Vagina (tissue), 2 donors: ENCODE measurements at regions not wholly inside any gene's neighbourhood (a gene's known extent, or its start where the extent isn't known, plus 50 kb on each side); places are given as distances from the start of the nearest gene placed in this dataset.

Experiments
- DNase-seq, 2 donors: peaks; one replicate each; pipeline ENCODE4 v3.0.0-alpha.2; 2017; ENCODE audit errors: extremely low spot score in 2 of 2
- H3K27ac ChIP-seq: fragments of 200-600 bp; sonication (generic); one replicate; pipeline ENCODE4 v1.5.1; 2019
- H3K27me3 ChIP-seq: fragments of 200-600 bp; sonication (generic); one replicate; pipeline ENCODE4 v1.5.1; 2019
- H3K36me3 ChIP-seq, 2 donors: fragments of 200-600 bp; sonication (generic); one replicate each; pipeline ENCODE4 v1.5.1; 2017 to 2019
- H3K4me1 ChIP-seq: fragments of 200-600 bp; sonication (generic); one replicate; pipeline ENCODE4 v1.5.1; 2019
- H3K4me3 ChIP-seq, 2 donors: fragments of 200-600 bp; sonication (generic); 1 replicate in 1 of 2; 2 replicates in 1 of 2; pipeline ENCODE4 v1.5.1; 2016 to 2019
- H3K9me3 ChIP-seq: fragments of 200-600 bp; sonication (generic); one replicate; pipeline ENCODE4 v1.5.1; 2019
- POLR2A ChIP-seq, 2 donors: fragments of 450-650 bp; IDR thresholded peaks; one replicate each; pipeline ENCODE4 v1.6.1; 2017; ENCODE audit warnings: antibody characterized with exemption in 2 of 2, mild to moderate bottlenecking in 2 of 2, moderate library complexity in 2 of 2
- POLR2AphosphoS5 ChIP-seq, 2 donors: sonication (generic); formaldehyde crosslinking; IDR thresholded peaks; one replicate each; pipeline ENCODE4 v1.9.0; 2017; ENCODE audit warnings: antibody characterized with exemption in 2 of 2, mild to moderate bottlenecking in 2 of 2, low read depth in 1 of 2; ENCODE audit not compliant: insufficient read depth in 1 of 2
- intact Hi-C: fragments of 100-400 bp; cut with DNase I; formaldehyde crosslinking; loops from one replicate; pipeline ENCODE4 v1.15.1; 2023
- TF ChIP-seq, protein P1 (sequence below), 3 experiments: fragments of 450-650 bp in 2 of 3; fragments of 200-600 bp in 1 of 3; sonication (generic) in 1 of 3; IDR thresholded peaks; one replicate each; pipeline ENCODE4 v1.5.1; 2017 to 2019; ENCODE audit warnings: antibody characterized with exemption in 3 of 3, mild to moderate bottlenecking in 2 of 3, moderate library complexity in 2 of 3

DNA sequence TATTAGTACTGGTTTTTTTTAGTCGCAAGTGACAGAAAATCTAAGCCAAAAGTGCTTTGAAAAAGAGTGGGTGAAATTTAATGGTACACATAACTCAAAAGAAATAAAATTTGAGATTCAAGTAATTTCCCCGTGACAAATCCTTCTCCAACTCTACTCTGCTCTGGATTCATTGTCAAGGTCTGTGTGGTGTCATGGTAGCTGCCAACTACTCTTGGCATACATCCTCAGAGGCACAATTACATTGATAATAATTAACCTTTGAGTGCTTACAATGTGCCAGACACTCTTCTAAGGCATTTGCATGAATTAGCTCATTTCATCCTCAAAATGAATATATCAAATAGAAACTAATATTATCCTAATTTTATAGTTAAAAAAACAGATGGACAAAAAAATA is 1153.9 kb upstream of the NCAM2 start:
- H3K36me3 ChIP-seq = no peaks in the 10 kb centered on the region
- H3K27ac ChIP-seq = no peak overlapping the region
- H3K27me3 ChIP-seq = no peaks in the 10 kb centered on the region
- DNase-seq = no peak
- H3K9me3 ChIP-seq = no peaks in the 10 kb centered on the region
- TF ChIP-seq POLR2AphosphoS5 (IDR thresholded peaks at IDR 0.05; ENCODE audit: insufficient read depth in 1 of 2, low read depth in 1 of 2) (no peak), POLR2A (IDR thresholded peaks at IDR 0.05) (no peak)
- TF ChIP-seq, protein P1, sequence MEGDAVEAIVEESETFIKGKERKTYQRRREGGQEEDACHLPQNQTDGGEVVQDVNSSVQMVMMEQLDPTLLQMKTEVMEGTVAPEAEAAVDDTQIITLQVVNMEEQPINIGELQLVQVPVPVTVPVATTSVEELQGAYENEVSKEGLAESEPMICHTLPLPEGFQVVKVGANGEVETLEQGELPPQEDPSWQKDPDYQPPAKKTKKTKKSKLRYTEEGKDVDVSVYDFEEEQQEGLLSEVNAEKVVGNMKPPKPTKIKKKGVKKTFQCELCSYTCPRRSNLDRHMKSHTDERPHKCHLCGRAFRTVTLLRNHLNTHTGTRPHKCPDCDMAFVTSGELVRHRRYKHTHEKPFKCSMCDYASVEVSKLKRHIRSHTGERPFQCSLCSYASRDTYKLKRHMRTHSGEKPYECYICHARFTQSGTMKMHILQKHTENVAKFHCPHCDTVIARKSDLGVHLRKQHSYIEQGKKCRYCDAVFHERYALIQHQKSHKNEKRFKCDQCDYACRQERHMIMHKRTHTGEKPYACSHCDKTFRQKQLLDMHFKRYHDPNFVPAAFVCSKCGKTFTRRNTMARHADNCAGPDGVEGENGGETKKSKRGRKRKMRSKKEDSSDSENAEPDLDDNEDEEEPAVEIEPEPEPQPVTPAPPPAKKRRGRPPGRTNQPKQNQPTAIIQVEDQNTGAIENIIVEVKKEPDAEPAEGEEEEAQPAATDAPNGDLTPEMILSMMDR (IDR thresholded peaks at IDR 0.05) = no peak
- no peaks in the 10 kb centered on the region for H3K4me1 ChIP-seq
- intact Hi-C loops = no loop called here
- H3K4me3 ChIP-seq = no peak overlapping the region

DNA sequence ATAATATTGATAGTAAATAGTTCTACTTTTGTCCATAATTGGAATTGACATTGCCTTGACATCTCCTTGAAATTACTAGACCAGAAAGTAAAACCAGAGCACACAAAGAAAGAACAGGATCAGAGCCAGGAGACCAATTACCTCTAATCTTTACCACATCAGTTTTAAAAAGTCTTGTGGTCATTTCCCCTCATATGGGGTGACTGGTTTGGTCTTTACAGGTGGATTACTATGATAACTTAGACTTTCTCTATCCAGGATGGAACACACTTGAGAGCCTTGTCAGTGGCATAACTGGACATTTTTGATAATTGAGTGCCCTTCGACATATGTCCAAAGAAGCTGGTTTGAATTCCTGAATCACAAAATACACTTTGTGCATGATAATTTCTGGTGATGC is 1148.1 kb upstream of the NCAM2 start:
- intact Hi-C loops = no loop called here

DNA sequence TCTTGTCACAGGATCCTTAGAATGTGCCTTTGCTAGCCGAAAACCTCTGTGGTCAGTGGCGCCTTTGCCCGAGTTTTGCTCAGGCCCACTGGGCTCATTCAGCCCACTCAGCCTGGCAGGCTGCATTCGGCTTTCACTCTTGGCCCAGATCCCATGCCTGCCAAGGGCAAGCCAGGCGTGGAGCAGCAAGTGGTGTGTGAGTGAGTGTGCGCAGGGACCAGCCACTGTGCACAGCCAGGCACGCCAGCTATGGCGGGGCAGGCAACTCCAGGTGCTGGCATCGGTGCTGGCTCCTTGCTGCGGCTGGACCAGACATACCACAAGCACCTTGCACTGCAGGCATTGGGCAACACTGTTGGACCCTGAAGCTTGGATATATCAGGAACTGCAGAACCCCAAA is 1145.1 kb upstream of the NCAM2 start:
- intact Hi-C loops = no loop called here
- H3K9me3 ChIP-seq = no peaks in the 10 kb centered on the region
- DNase-seq = no peak
- H3K36me3 ChIP-seq = no peaks in the 10 kb centered on the region
- H3K4me1 ChIP-seq = no peaks in the 10 kb centered on the region
- H3K27ac ChIP-seq = no peak overlapping the region
- no peaks in the 10 kb centered on the region for H3K27me3 ChIP-seq
- no peak for TF ChIP-seq POLR2A (IDR thresholded peaks at IDR 0.05)
- TF ChIP-seq, protein P1 (IDR thresholded peaks at IDR 0.05) = no peak
- no peak for TF ChIP-seq POLR2AphosphoS5 (IDR thresholded peaks at IDR 0.05; ENCODE audit: insufficient read depth in 1 of 2, low read depth in 1 of 2)
- no peak overlapping the region for H3K4me3 ChIP-seq

More for the DNA sequence above, 1148.1 kb upstream of the NCAM2 start:
- Histone ChIP-seq H3K9me3 (no peaks in the 10 kb centered on the region), H3K4me3 (no peak overlapping the region), H3K27ac (no peak overlapping the region), H3K27me3 (no peaks in the 10 kb centered on the region), H3K4me1 (no peaks in the 10 kb centered on the region), H3K36me3 (no peaks in the 10 kb centered on the region)
- no peak for TF ChIP-seq POLR2A (IDR thresholded peaks at IDR 0.05)
- no peak for TF ChIP-seq POLR2AphosphoS5 (IDR thresholded peaks at IDR 0.05; ENCODE audit: insufficient read depth in 1 of 2, low read depth in 1 of 2)
- TF ChIP-seq, protein P1 (IDR thresholded peaks at IDR 0.05) = no peak
- DNase-seq = no peak

DNA sequence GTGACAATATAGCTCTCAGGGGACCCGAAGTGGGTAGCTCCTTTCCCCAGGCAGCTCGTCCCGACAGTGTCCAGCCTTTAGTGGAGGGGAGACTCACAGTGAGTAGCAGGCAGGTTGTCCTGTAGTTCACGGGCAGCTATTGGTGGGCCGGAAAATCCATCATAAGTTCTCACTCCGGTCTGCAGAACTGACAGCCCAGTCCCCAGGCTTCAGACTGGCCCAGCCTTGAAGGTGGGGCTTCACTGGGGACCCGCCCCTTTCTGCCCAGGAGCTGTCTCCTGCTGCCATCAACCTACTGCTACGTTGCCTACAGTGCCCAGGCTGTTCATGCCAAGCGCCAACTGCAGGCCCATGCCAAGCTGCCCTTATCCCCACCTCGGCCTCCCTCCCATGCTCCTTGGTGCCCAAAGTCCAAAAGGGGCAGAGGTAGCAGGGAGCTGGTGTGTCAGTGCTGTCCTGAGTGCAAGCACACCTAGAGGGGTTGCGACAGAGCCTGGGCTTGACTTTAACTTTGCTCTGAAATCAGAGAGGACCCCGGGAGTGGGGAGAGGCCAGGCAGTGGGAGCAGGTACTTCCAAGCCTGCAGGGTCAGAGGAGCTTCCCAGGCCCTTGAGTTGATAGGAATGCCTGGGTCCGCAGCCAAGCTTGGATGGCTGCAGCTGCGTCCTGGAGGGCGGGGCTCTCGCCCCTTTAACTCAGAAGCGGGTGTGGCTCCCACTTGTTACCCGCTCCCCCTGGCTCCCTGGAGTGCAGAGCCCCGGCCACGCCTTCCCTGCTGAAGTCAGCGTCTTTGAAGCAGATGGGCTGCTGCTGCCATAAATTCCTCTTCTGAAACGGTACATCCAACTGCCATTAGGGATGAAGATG is 1144.3 kb upstream of the NCAM2 start:
- Histone ChIP-seq H3K9me3 (no peaks in the 10 kb centered on the region), H3K36me3 (no peaks in the 10 kb centered on the region), H3K27ac (no peak overlapping the region), H3K27me3 (no peaks in the 10 kb centered on the region), H3K4me1 (no peaks in the 10 kb centered on the region), H3K4me3 (no peak overlapping the region)
- no peak for DNase-seq
- intact Hi-C loops = no loop called here
- no peak for TF ChIP-seq POLR2AphosphoS5 (IDR thresholded peaks at IDR 0.05; ENCODE audit: insufficient read depth in 1 of 2, low read depth in 1 of 2)
- TF ChIP-seq, protein P1 (IDR thresholded peaks at IDR 0.05) = no peak
- TF ChIP-seq POLR2A (IDR thresholded peaks at IDR 0.05) = no peak

DNA sequence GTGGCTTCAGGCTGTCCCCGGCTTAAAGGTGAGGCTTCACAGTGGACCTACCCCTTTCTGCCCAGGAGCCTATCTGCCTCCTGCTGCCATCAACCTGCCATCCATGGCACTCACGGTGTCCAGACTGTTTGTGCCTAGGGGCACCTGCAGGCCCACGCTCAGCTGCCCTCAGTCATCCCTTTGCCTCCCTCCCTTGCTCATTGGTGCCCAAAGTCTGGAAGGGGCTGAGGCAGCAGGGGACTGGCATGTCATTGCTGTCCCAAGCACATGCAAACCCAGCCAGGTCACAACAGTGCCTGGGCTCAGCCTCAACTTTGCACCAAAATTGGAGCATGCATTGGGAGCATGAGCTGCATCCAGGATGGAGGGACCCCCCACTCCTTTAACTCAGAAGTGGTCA is 1142.7 kb upstream of the NCAM2 start:
- DNase-seq = no peak

More for the DNA sequence above, 1142.7 kb upstream of the NCAM2 start:
- no peaks in the 10 kb centered on the region for H3K4me1 ChIP-seq
- TF ChIP-seq POLR2A (IDR thresholded peaks at IDR 0.05) (no peak), POLR2AphosphoS5 (IDR thresholded peaks at IDR 0.05; ENCODE audit: insufficient read depth in 1 of 2, low read depth in 1 of 2) (no peak)
- TF ChIP-seq, protein P1 (IDR thresholded peaks at IDR 0.05) = no peak
- H3K27ac ChIP-seq = no peak overlapping the region
- no peaks in the 10 kb centered on the region for H3K9me3 ChIP-seq
- no peaks in the 10 kb centered on the region for H3K27me3 ChIP-seq
- H3K4me3 ChIP-seq = no peak overlapping the region
- H3K36me3 ChIP-seq = no peaks in the 10 kb centered on the region
- intact Hi-C loops = no loop called here
